ENCODE measurements at regions not wholly inside any gene's neighbourhood (a gene's known extent, or its start where the extent isn't known, plus 50 kb on each side); places are given as distances from the start of the nearest gene placed in this dataset.

DNA sequence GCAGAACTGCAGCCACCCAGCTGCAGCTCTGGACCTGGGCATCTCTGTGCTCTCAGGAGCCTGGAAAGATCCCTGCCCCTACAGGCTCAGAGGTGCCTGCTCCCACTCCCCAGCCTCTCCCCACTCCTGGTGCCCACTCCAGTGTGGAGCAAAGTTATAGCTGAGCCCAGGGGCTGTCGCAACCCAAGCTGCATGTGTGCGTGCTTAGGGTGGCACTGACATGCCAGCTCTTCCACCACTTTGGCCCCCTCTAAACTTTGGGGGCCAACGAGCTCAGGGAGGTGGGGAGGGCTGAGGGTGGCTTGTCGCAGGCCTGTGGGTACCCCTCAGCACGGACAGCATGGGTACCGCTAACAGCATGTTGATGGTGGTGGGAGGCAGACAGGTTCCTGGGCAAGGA, 126.3 kb upstream of the FHL2 start:
- Histone ChIP-seq H3K36me3 (ENCODE audit: insufficient read depth, insufficient read length, low read length) (no peaks in the 10 kb centered on the region), H3K27me3 (ENCODE audit: insufficient read depth, insufficient read length) (no peaks in the 10 kb centered on the region), H3K9me3 (ENCODE audit: insufficient read depth, low read length) (peaks cover 13% of the 10 kb centered on the region; the same call in 1 of the 2 replicates), H3K4me1 (ENCODE audit: insufficient read depth, insufficient read length) (no peaks in the 10 kb centered on the region), H3K9ac (ENCODE audit: insufficient read length, low read depth) (no peak overlapping the region), H3K4me3 (ENCODE audit: insufficient read length, low read depth) (no peak overlapping the region)
- no peak for TF ChIP-seq YY1 (IDR thresholded peaks at IDR 0.05; ENCODE audit: insufficient read depth, insufficient read length)
- TF ChIP-seq SUZ12 (IDR thresholded peaks at IDR 0.05; ENCODE audit: extremely low read depth, insufficient read depth, insufficient read length) = no peak
- no peak for TF ChIP-seq ZNF274 (IDR thresholded peaks at IDR 0.05; ENCODE audit: low read depth, low read length)
- DNase-seq (ENCODE audit: low read depth, low spot score) = no peak

DNA sequence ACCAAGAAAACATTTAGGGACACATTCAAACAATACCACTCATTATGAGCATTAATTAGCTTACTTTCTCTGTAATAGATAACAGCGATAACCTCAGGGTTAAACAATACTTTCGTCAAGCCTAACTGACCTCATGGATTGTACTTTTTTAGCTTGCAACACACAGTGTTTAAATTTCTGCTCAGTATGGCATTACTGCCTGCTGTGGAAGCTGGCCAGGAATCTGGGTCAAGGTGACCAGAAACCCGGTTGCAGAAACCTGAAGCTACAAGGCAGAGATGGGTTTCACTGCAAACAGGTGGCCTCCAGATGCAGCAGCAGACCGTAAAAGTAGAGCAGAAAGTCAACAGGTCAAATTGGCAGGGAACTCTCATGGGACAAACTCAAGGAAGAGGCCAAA, 123.8 kb upstream of the FHL2 start:
- H3K4me3 ChIP-seq (ENCODE audit: insufficient read length, low read depth) = no peak overlapping the region

DNA sequence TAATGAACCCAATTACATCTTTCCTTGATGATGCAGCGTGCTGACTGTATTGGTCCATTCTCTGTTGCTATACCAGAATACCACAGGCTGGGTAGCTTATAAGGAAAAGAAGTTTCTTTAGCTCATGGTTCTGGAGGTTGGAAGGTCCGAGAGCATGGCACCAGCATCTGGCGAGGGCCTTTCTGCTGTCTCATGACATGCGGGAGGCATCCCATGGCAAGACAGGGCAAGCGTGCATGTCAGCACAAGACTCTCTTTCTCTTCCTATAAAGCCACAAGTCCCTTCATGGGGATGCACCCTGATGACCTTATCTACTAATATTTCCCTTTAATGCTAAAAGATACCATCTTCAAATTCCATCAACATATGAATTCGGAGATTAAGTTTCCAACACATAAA, 122.8 kb upstream of the FHL2 start:
- Histone ChIP-seq H3K9me3 (ENCODE audit: insufficient read depth, low read length) (peaks cover 13% of the 10 kb centered on the region; the same call in 1 of the 2 replicates), H3K9ac (ENCODE audit: insufficient read length, low read depth) (no peak overlapping the region), H3K36me3 (ENCODE audit: insufficient read depth, insufficient read length, low read length) (no peaks in the 10 kb centered on the region), H3K4me3 (ENCODE audit: insufficient read length, low read depth) (no peak overlapping the region), H3K4me1 (ENCODE audit: insufficient read depth, insufficient read length) (no peaks in the 10 kb centered on the region), H3K27me3 (ENCODE audit: insufficient read depth, insufficient read length) (no peaks in the 10 kb centered on the region)
- no peak for DNase-seq (ENCODE audit: low read depth, low spot score)
- TF ChIP-seq SUZ12 (IDR thresholded peaks at IDR 0.05; ENCODE audit: extremely low read depth, insufficient read depth, insufficient read length) (no peak), YY1 (IDR thresholded peaks at IDR 0.05; ENCODE audit: insufficient read depth, insufficient read length) (no peak), ZNF274 (IDR thresholded peaks at IDR 0.05; ENCODE audit: low read depth, low read length) (no peak)

More for the DNA sequence above, 123.8 kb upstream of the FHL2 start:
- TF ChIP-seq YY1 (IDR thresholded peaks at IDR 0.05; ENCODE audit: insufficient read depth, insufficient read length) (no peak), SUZ12 (IDR thresholded peaks at IDR 0.05; ENCODE audit: extremely low read depth, insufficient read depth, insufficient read length) (no peak), ZNF274 (IDR thresholded peaks at IDR 0.05; ENCODE audit: low read depth, low read length) (no peak)
- no peak overlapping the region for H3K9ac ChIP-seq (ENCODE audit: insufficient read length, low read depth)
- no peaks in the 10 kb centered on the region for H3K4me1 ChIP-seq (ENCODE audit: insufficient read depth, insufficient read length)
- H3K27me3 ChIP-seq (ENCODE audit: insufficient read depth, insufficient read length) = no peaks in the 10 kb centered on the region
- no peaks in the 10 kb centered on the region for H3K36me3 ChIP-seq (ENCODE audit: insufficient read depth, insufficient read length, low read length)
- H3K9me3 ChIP-seq (ENCODE audit: insufficient read depth, low read length) = peaks cover 13% of the 10 kb centered on the region; the same call in 1 of the 2 replicates
- no peak for DNase-seq (ENCODE audit: low read depth, low spot score)

DNA sequence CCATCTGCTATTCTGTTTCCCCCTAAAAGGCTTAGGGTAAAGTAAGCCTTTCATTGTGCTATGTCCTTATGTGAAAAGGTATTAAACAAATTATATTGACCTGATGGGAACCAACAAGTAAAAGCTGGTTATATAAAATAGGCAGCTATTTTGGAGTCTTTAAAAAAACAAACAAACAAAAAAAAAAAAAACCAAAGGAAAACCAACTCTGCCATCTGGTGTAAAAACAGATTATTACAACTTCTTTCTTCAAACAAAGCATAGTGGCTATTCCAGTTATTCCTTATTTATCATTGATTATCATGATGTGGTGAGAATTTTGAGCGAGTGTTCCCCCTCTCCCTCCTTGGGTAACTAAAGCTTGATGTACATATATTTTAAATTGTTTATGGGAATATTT, 122.3 kb upstream of the FHL2 start:
- H3K9ac ChIP-seq (ENCODE audit: insufficient read length, low read depth) = no peak overlapping the region
- H3K9me3 ChIP-seq (ENCODE audit: insufficient read depth, low read length) = peaks cover 13% of the 10 kb centered on the region; the same call in 1 of the 2 replicates
- no peaks in the 10 kb centered on the region for H3K36me3 ChIP-seq (ENCODE audit: insufficient read depth, insufficient read length, low read length)
- H3K4me3 ChIP-seq (ENCODE audit: insufficient read length, low read depth) = no peak overlapping the region
- no peaks in the 10 kb centered on the region for H3K4me1 ChIP-seq (ENCODE audit: insufficient read depth, insufficient read length)
- no peak for DNase-seq (ENCODE audit: low read depth, low spot score)
- TF ChIP-seq SUZ12 (IDR thresholded peaks at IDR 0.05; ENCODE audit: extremely low read depth, insufficient read depth, insufficient read length) (no peak), ZNF274 (IDR thresholded peaks at IDR 0.05; ENCODE audit: low read depth, low read length) (no peak)
- H3K27me3 ChIP-seq (ENCODE audit: insufficient read depth, insufficient read length) = no peaks in the 10 kb centered on the region

DNA sequence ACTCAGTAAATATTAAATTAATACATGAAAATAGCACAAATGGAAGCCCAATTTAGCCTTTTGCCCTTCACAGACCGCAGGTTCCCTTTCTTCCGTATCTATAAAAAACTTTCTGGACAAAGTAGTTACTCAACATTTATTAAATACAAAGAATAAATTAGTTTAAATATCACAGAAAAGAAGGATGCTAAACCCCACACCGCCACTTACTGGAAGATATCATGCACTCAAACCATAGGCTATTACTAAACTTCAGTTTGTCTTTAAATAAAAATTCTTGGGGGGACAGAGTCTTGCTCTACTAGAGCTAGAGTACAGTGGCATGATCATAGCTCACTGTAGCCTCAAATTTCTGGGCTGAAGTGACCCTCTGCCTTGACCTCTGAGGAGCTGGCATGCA, 120.7 kb upstream of the FHL2 start:
- H3K9me3 ChIP-seq (ENCODE audit: insufficient read depth, low read length) = no peaks in the 10 kb centered on the region
- H3K9ac ChIP-seq (ENCODE audit: insufficient read length, low read depth) = no peak overlapping the region
- no peaks in the 10 kb centered on the region for H3K4me1 ChIP-seq (ENCODE audit: insufficient read depth, insufficient read length)
- no peak for DNase-seq (ENCODE audit: low read depth, low spot score)
- no peak overlapping the region for H3K4me3 ChIP-seq (ENCODE audit: insufficient read length, low read depth)
- TF ChIP-seq YY1 (IDR thresholded peaks at IDR 0.05; ENCODE audit: insufficient read depth, insufficient read length) (no peak), ZNF274 (IDR thresholded peaks at IDR 0.05; ENCODE audit: low read depth, low read length) (no peak), SUZ12 (IDR thresholded peaks at IDR 0.05; ENCODE audit: extremely low read depth, insufficient read depth, insufficient read length) (no peak)
- no peaks in the 10 kb centered on the region for H3K27me3 ChIP-seq (ENCODE audit: insufficient read depth, insufficient read length)
- H3K36me3 ChIP-seq (ENCODE audit: insufficient read depth, insufficient read length, low read length) = no peaks in the 10 kb centered on the region

DNA sequence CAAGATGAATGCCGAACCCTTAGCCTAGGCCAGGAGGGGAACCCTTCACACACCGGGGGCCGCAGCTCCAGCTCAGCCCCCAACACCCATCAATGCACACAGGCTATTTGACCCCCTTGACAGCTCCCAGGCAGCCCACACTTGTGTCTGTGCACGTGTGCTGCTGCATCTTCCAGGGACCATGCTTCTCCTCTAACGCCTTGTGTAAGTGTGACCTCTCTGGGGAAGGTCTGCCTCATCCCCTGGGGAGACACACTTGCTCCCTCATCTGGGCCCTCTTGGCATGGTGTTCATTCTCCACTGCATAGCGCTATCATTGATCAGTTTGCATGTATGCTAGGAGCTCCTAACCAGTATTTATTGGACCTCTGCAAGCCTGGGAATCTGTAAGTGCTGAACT, 120.0 kb upstream of the FHL2 start:
- TF ChIP-seq SUZ12 (IDR thresholded peaks at IDR 0.05; ENCODE audit: extremely low read depth, insufficient read depth, insufficient read length) = no peak
- TF ChIP-seq ZNF274 (IDR thresholded peaks at IDR 0.05; ENCODE audit: low read depth, low read length) = no peak
- TF ChIP-seq YY1 (IDR thresholded peaks at IDR 0.05; ENCODE audit: insufficient read depth, insufficient read length) = no peak
- no peak overlapping the region for H3K9ac ChIP-seq (ENCODE audit: insufficient read length, low read depth)
- H3K36me3 ChIP-seq (ENCODE audit: insufficient read depth, insufficient read length, low read length) = no peaks in the 10 kb centered on the region
- H3K4me1 ChIP-seq (ENCODE audit: insufficient read depth, insufficient read length) = no peaks in the 10 kb centered on the region
- no peaks in the 10 kb centered on the region for H3K9me3 ChIP-seq (ENCODE audit: insufficient read depth, low read length)
- DNase-seq (ENCODE audit: low read depth, low spot score) = no peak
- no peak overlapping the region for H3K4me3 ChIP-seq (ENCODE audit: insufficient read length, low read depth)
- no peaks in the 10 kb centered on the region for H3K27me3 ChIP-seq (ENCODE audit: insufficient read depth, insufficient read length)

DNA sequence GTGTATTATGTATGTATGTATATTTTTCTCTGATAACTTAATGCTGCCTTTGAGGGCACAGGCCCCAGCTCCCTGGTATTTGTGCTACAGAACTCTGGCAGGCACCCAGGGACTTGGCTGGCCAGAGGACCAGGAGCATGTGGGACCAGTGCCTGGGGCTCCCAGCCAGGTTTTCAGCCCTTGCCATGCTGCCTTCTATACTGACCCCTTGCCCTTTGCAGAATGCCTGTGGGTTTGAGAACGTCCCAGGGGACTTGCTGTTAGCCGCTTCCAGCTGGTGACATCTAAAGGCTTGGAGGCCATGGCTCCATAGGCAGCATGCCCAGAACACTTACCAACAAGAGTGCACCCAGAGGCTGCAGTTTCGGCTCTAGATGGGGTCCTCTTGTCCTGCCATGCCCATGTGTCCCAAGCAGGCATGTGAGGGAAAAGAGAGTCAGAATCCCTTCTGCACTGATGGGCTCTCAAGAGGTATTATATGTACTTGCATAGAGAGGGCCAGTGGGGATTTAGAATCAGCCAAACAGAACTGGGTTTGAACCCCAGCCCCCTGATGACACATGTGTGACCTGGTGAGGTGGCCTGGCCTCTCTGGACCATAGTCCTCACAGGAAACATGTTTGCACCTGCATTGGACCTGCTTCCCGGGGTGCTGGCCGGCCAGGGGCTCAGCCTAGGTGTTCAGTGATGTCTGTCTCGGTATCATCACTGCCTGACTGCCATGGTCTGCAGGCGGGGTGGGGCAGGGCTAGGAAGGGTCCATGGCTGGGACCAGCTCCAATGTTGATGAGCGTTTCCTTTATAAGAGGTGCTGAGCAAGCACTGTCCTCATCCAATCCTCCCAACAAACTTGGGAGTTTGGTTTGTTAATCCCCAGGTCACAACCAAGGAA, 119.2 kb upstream of the FHL2 start:
- no peaks in the 10 kb centered on the region for H3K4me1 ChIP-seq (ENCODE audit: insufficient read depth, insufficient read length)
- TF ChIP-seq YY1 (IDR thresholded peaks at IDR 0.05; ENCODE audit: insufficient read depth, insufficient read length) (no peak), ZNF274 (IDR thresholded peaks at IDR 0.05; ENCODE audit: low read depth, low read length) (no peak), SUZ12 (IDR thresholded peaks at IDR 0.05; ENCODE audit: extremely low read depth, insufficient read depth, insufficient read length) (no peak)

More for the DNA sequence above, 119.2 kb upstream of the FHL2 start:
- Histone ChIP-seq H3K27me3 (ENCODE audit: insufficient read depth, insufficient read length) (no peaks in the 10 kb centered on the region), H3K9ac (ENCODE audit: insufficient read length, low read depth) (no peak overlapping the region), H3K4me3 (ENCODE audit: insufficient read length, low read depth) (no peak overlapping the region), H3K9me3 (ENCODE audit: insufficient read depth, low read length) (no peaks in the 10 kb centered on the region), H3K36me3 (ENCODE audit: insufficient read depth, insufficient read length, low read length) (no peaks in the 10 kb centered on the region)
- no peak for DNase-seq (ENCODE audit: low read depth, low spot score)

All from NT2/D1 (cell line).